ENCODE measurements at regions not wholly inside any gene's neighbourhood (a gene's known extent, or its start where the extent isn't known, plus 50 kb on each side); places are given as distances from the start of the nearest gene placed in this dataset.

- H3K4me1 ChIP-seq (ENCODE audit: control insufficient read depth in 4 of 4, insufficient read depth in 4 of 4, low read length in 3 of 4) = no peaks in the 10 kb centered on the region
- no peaks in the 10 kb centered on the region for H3K9me3 ChIP-seq (ENCODE audit: control insufficient read depth in 4 of 4, low read length in 3 of 4)
- H3K36me3 ChIP-seq (ENCODE audit: control insufficient read depth in 4 of 4, insufficient read depth in 3 of 4, low read depth in 1 of 4, low read length in 3 of 4) = no peaks in the 10 kb centered on the region
- H3K27me3 ChIP-seq (ENCODE audit: control insufficient read depth in 4 of 4, insufficient read depth in 4 of 4, low read length in 3 of 4) = no peaks in the 10 kb centered on the region
- no peak overlapping the region for H3K9ac ChIP-seq (ENCODE audit: low read depth in 1 of 2, low read length in 2 of 2)
- no peak overlapping the region for H3K4me3 ChIP-seq (ENCODE audit: low read depth in 1 of 3, low read length in 3 of 3)
- TF ChIP-seq ATF3 (IDR thresholded peaks at IDR 0.05) = no peak
- no peak for TF ChIP-seq SP1 (IDR thresholded peaks at IDR 0.05)
- TF ChIP-seq GABPA (IDR thresholded peaks at IDR 0.05 in 1 of 2, conservative IDR thresholded peaks at IDR 0.05 in 1 of 2) = no peak
- TF ChIP-seq TAF1 (conservative IDR thresholded peaks at IDR 0.05) = no peak
- TF ChIP-seq FOXA1 (IDR thresholded peaks at IDR 0.05) = no peak
- no peak for TF ChIP-seq EGR1 (IDR thresholded peaks at IDR 0.05; ENCODE audit: low read depth in 2 of 2)
- TF ChIP-seq MAX (IDR thresholded peaks at IDR 0.05) = no peak
- TF ChIP-seq HNF4G (IDR thresholded peaks at IDR 0.05) = no peak
- no peak for TF ChIP-seq ZBTB33 (IDR thresholded peaks at IDR 0.05)
- no peak for TF ChIP-seq RXRA (IDR thresholded peaks at IDR 0.05)
- no peak for TF ChIP-seq RAD21 (IDR thresholded peaks at IDR 0.05)
- TF ChIP-seq YY1 (IDR thresholded peaks at IDR 0.05) = no peak
- no peak for TF ChIP-seq JUND (IDR thresholded peaks at IDR 0.05)
- DNase-seq (ENCODE audit: low spot score) = no peak
- no peak overlapping the region for H3K27ac ChIP-seq (ENCODE audit: low read depth in 1 of 2, low read length in 2 of 2)
These were observed 333.0 kb downstream of the RFPL4B start for GRCh38 chr6:112680091-112680490.

- WGBS = 81% methylated on average over 5 of the region's 5 CpGs
- H3K27ac ChIP-seq (ENCODE audit: low read depth in 1 of 2, low read length in 2 of 2) = no peak overlapping the region
- no peak overlapping the region for H3K4me3 ChIP-seq (ENCODE audit: low read depth in 1 of 3, low read length in 3 of 3)
- H3K4me1 ChIP-seq (ENCODE audit: control insufficient read depth in 4 of 4, insufficient read depth in 4 of 4, low read length in 3 of 4) = no peaks in the 10 kb centered on the region
- no peaks in the 10 kb centered on the region for H3K27me3 ChIP-seq (ENCODE audit: control insufficient read depth in 4 of 4, insufficient read depth in 4 of 4, low read length in 3 of 4)
- no peaks in the 10 kb centered on the region for H3K9me3 ChIP-seq (ENCODE audit: control insufficient read depth in 4 of 4, low read length in 3 of 4)
- no peak for DNase-seq (ENCODE audit: low spot score)
- H3K36me3 ChIP-seq (ENCODE audit: control insufficient read depth in 4 of 4, insufficient read depth in 3 of 4, low read depth in 1 of 4, low read length in 3 of 4) = no peaks in the 10 kb centered on the region
- no peak for TF ChIP-seq NR2F2 (IDR thresholded peaks at IDR 0.05)
- no peak for TF ChIP-seq GABPA (IDR thresholded peaks at IDR 0.05 in 1 of 2, conservative IDR thresholded peaks at IDR 0.05 in 1 of 2)
- TF ChIP-seq RXRA (IDR thresholded peaks at IDR 0.05) = no peak
- H3K9ac ChIP-seq (ENCODE audit: low read depth in 1 of 2, low read length in 2 of 2) = no peak overlapping the region
These were observed 334.9 kb downstream of the RFPL4B start for GRCh38 chr6:112682071-112682470.

GRCh38 chr6:112683106-112683505, 336.0 kb downstream of the RFPL4B start:
- Histone ChIP-seq H3K4me1 (ENCODE audit: control insufficient read depth in 4 of 4, insufficient read depth in 4 of 4, low read length in 3 of 4) (no peaks in the 10 kb centered on the region), H3K36me3 (ENCODE audit: control insufficient read depth in 4 of 4, insufficient read depth in 3 of 4, low read depth in 1 of 4, low read length in 3 of 4) (no peaks in the 10 kb centered on the region), H3K27me3 (ENCODE audit: control insufficient read depth in 4 of 4, insufficient read depth in 4 of 4, low read length in 3 of 4) (no peaks in the 10 kb centered on the region), H3K4me3 (ENCODE audit: low read depth in 1 of 3, low read length in 3 of 3) (no peak overlapping the region), H3K9me3 (ENCODE audit: control insufficient read depth in 4 of 4, low read length in 3 of 4) (no peaks in the 10 kb centered on the region), H3K27ac (ENCODE audit: low read depth in 1 of 2, low read length in 2 of 2) (no peak overlapping the region), H3K9ac (ENCODE audit: low read depth in 1 of 2, low read length in 2 of 2) (no peak overlapping the region)
- DNase-seq (ENCODE audit: low spot score) = no peak
- 70% methylated on average over 2 of the region's 2 CpGs for WGBS
- TF ChIP-seq JUND (IDR thresholded peaks at IDR 0.05) (no peak), HNF4A (conservative IDR thresholded peaks at IDR 0.05) (no peak), CTCF (IDR thresholded peaks at IDR 0.05; ENCODE audit: low read depth, low read length, missing input control) (no peak), GABPA (IDR thresholded peaks at IDR 0.05 in 1 of 2, conservative IDR thresholded peaks at IDR 0.05 in 1 of 2) (no peak), TAF1 (conservative IDR thresholded peaks at IDR 0.05) (no peak), YY1 (IDR thresholded peaks at IDR 0.05) (no peak), ATF3 (IDR thresholded peaks at IDR 0.05) (no peak), SP1 (IDR thresholded peaks at IDR 0.05) (no peak), FOXA2 (IDR thresholded peaks at IDR 0.05) (no peak), EGR1 (IDR thresholded peaks at IDR 0.05; ENCODE audit: low read depth in 2 of 2) (no peak)
